ENCODE measurements at regions not wholly inside any gene's neighbourhood (a gene's known extent, or its start where the extent isn't known, plus 50 kb on each side); places are given as distances from the start of the nearest gene placed in this dataset.

DNA sequence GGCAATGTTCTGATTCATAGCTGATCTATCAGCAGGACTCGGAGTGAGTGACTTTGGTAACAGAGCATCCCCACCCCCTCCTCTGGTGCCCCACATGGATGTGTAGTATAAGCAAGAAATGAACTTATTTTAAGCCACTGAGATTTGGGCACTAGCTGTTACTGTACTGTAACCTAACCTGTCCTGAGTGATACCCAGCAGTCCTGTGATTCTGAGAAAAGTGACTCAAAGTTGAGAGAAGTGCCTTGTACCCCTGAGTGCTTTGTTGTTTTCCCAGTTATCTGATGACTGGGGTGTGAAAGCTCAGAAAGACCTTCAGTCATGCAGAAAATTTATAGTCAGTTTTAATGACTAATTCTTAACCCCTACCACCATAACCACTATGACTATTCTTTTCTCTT lies 439.9 kb upstream of the RBMS3 start:
- CTCF ChIA-PET = no interaction called here
- Histone ChIP-seq H3K27me3 (ENCODE audit: control insufficient read depth, insufficient read depth, low read length) (peaks cover 2% of the 10 kb centered on the region; the same call in 1 of the 2 replicates), H3K4me3 (ENCODE audit: low read depth, low read length) (no peak overlapping the region), H3K36me3 (ENCODE audit: control insufficient read depth, insufficient read depth, low read length) (no peaks in the 10 kb centered on the region)
- no peak for DNase-seq (ENCODE audit: low read depth)
- POLR2A ChIA-PET = no interaction called here
- TF ChIP-seq, protein P1, sequence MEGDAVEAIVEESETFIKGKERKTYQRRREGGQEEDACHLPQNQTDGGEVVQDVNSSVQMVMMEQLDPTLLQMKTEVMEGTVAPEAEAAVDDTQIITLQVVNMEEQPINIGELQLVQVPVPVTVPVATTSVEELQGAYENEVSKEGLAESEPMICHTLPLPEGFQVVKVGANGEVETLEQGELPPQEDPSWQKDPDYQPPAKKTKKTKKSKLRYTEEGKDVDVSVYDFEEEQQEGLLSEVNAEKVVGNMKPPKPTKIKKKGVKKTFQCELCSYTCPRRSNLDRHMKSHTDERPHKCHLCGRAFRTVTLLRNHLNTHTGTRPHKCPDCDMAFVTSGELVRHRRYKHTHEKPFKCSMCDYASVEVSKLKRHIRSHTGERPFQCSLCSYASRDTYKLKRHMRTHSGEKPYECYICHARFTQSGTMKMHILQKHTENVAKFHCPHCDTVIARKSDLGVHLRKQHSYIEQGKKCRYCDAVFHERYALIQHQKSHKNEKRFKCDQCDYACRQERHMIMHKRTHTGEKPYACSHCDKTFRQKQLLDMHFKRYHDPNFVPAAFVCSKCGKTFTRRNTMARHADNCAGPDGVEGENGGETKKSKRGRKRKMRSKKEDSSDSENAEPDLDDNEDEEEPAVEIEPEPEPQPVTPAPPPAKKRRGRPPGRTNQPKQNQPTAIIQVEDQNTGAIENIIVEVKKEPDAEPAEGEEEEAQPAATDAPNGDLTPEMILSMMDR (IDR thresholded peaks at IDR 0.05; ENCODE audit: insufficient read depth, low read depth, low read length) = no peak

DNA sequence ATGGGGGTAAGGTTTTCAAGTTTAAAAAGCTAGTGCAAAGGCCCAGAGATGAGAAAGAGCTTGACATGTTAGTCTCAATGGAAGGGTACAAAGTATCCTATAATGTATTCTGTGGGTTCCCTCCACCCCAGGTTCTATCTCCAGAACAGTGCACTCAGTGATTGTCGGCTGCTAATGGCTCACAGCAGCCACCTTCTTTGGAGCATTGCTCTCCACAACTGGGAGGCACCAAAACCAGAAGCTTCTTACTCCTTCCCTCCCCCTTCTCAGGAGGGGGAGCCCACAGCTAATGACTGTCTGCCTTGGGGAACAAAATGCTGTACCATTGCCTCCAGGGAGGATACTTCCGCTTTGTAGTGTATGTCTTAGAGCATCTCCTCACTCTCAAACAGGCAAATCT lies 439.4 kb upstream of the RBMS3 start:
- Histone ChIP-seq H3K27me3 (ENCODE audit: control insufficient read depth, insufficient read depth, low read length) (peaks cover 2% of the 10 kb centered on the region; the same call in 1 of the 2 replicates), H3K36me3 (ENCODE audit: control insufficient read depth, insufficient read depth, low read length) (no peaks in the 10 kb centered on the region), H3K4me3 (ENCODE audit: low read depth, low read length) (no peak overlapping the region)
- ChIA-PET CTCF (no interaction called here), POLR2A (no interaction called here)
- TF ChIP-seq, protein P1 (IDR thresholded peaks at IDR 0.05; ENCODE audit: insufficient read depth, low read depth, low read length) = no peak
- no peak for DNase-seq (ENCODE audit: low read depth)

DNA sequence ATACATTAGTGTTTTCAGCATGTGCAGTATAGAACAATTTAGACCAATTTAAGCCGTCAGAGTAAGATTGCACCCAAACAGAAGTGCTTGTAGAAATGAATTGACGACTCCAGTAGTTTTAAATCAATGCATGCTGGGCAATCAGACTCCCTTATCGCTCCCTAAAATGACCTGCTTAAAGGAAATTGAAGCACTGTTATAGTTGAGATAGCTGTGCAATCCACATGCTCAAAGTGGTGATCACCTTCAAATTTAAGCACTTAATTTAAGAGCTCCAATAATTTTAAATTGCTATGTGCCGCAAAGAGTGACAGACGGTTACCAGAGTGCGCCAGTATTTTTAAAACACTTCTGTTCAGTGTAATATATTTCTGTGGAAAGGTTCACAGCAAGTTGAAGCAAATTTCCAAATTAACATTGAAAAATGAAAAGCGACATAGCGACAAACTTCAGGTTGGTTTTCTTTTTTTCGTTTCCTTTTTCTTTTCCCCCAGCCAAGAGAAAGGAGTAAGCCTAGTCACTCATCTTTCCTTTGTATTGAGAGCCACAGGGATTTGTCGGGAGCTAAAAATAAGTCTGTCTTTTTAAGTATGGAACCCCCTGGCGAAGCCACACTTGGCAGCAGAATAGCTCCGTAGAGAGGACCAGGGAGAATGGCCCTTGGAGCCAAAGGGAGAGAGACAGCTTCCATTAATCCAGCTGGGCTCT lies 436.4 kb upstream of the RBMS3 start:
- Histone ChIP-seq H3K4me3 (ENCODE audit: low read depth, low read length) (no peak overlapping the region), H3K27me3 (ENCODE audit: control insufficient read depth, insufficient read depth, low read length) (peaks cover 2% of the 10 kb centered on the region; the same call in 1 of the 2 replicates), H3K36me3 (ENCODE audit: control insufficient read depth, insufficient read depth, low read length) (no peaks in the 10 kb centered on the region)
- TF ChIP-seq, protein P1 (IDR thresholded peaks at IDR 0.05; ENCODE audit: insufficient read depth, low read depth, low read length) = no peak
- no peak for DNase-seq (ENCODE audit: low read depth)
- CTCF ChIA-PET = interaction anchor here (0.6 to 1.1 kb wide), 3 partner anchors 9 to 411 kb away, joined by 3 read pairs; no protein-coding TSS in a partner anchor
- POLR2A ChIA-PET = no interaction called here

DNA sequence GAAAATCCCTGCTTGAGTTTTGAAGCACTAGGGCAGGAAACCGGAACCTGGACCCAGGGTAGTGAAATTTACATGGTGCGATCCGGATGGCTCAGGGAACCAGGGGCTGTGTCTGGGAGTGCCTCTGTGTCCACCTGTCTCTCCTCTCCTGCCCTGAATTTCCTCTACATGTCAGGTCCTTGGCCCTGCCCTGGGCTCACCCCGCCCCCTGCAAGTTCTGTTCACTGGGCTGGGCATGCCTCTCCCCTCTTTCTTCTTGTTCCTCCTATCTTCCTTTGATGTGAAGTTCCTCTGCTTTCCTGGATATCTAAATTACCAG lies 435.9 kb upstream of the RBMS3 start:
- POLR2A ChIA-PET = no interaction called here
- Histone ChIP-seq H3K4me3 (ENCODE audit: low read depth, low read length) (no peak overlapping the region), H3K36me3 (ENCODE audit: control insufficient read depth, insufficient read depth, low read length) (no peaks in the 10 kb centered on the region), H3K27me3 (ENCODE audit: control insufficient read depth, insufficient read depth, low read length) (peaks cover 2% of the 10 kb centered on the region; the same call in 1 of the 2 replicates)
- TF ChIP-seq, protein P1 (IDR thresholded peaks at IDR 0.05; ENCODE audit: insufficient read depth, low read depth, low read length) = no peak
- CTCF ChIA-PET = interaction anchor here (0.6 to 1.0 kb wide), 2 partner anchors 9 to 411 kb away, joined by 3 read pairs; no protein-coding TSS in a partner anchor
- DNase-seq (ENCODE audit: low read depth) = no peak

DNA sequence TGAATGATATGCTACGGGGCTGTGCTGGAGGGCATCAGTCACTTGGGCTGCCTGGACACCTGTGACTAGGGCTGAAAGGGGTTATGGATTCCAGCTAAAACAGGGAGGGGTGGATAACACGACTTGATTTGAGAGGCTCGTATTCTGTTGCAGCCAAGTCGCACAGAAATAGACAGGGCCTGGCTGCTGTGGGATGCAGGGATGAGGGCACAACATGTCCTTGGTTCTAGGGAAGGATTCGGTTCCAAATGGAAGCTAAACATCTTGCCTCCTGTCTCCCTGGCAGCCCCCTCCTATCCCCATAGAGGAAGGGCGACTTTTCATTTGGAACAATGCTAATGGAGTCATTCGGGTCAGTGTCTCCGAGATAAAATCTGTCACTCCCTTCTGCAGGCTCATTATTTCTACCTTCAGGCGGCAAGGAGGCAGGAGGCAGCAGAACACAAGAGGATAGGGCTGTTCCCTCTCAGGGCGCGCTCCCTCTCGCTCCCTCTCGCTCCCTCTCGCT lies 433.8 kb upstream of the RBMS3 start:
- Histone ChIP-seq H3K36me3 (ENCODE audit: control insufficient read depth, insufficient read depth, low read length) (no peaks in the 10 kb centered on the region), H3K27me3 (ENCODE audit: control insufficient read depth, insufficient read depth, low read length) (peaks cover 2% of the 10 kb centered on the region; the same call in 1 of the 2 replicates), H3K4me3 (ENCODE audit: low read depth, low read length) (no peak overlapping the region)
- POLR2A ChIA-PET = interaction anchor here (0.7 kb wide), 1 partner anchor 66 kb away, joined by 3 read pairs; no protein-coding TSS in a partner anchor
- TF ChIP-seq, protein P1 (IDR thresholded peaks at IDR 0.05; ENCODE audit: insufficient read depth, low read depth, low read length) = no peak
- CTCF ChIA-PET = no interaction called here
- no peak for DNase-seq (ENCODE audit: low read depth)

Data from BJ (cell line).